ENCODE measurements at regions not wholly inside any gene's neighbourhood (a gene's known extent, or its start where the extent isn't known, plus 50 kb on each side); places are given as distances from the start of the nearest gene placed in this dataset.

DNA sequence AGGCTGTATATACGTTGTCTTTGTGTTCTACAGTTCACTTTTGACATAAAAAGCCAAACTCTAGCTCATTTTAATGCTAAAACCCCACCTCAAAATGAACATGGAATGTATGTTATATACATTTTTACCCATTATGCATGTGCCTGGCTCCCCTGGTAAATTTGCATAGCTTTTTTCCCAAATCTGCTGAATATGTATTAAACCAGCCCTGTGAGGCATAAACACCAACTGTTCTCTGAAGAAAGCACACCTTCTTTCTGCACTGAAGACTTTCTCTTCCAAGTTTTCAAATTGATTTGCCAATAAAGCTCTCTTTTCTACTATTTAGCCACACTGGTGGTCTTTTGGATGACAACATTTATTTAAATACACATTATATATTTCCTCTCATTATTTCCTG is 549.4 kb downstream of the TRIB2 start (continued):
- TF ChIP-seq ASH2L (IDR thresholded peaks at IDR 0.05; ENCODE audit: low read length): no peak
- TF ChIP-seq, protein P1, sequence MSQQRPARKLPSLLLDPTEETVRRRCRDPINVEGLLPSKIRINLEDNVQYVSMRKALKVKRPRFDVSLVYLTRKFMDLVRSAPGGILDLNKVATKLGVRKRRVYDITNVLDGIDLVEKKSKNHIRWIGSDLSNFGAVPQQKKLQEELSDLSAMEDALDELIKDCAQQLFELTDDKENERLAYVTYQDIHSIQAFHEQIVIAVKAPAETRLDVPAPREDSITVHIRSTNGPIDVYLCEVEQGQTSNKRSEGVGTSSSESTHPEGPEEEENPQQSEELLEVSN (IDR thresholded peaks at IDR 0.05): no peak
- no peak for TF ChIP-seq EZH2 (IDR thresholded peaks at IDR 0.05; ENCODE audit: low read depth, low read length, severe bottlenecking)
- no peak for TF ChIP-seq TEAD4 (IDR thresholded peaks at IDR 0.05; ENCODE audit: low read depth, low read length)
- TF ChIP-seq, protein P2, sequence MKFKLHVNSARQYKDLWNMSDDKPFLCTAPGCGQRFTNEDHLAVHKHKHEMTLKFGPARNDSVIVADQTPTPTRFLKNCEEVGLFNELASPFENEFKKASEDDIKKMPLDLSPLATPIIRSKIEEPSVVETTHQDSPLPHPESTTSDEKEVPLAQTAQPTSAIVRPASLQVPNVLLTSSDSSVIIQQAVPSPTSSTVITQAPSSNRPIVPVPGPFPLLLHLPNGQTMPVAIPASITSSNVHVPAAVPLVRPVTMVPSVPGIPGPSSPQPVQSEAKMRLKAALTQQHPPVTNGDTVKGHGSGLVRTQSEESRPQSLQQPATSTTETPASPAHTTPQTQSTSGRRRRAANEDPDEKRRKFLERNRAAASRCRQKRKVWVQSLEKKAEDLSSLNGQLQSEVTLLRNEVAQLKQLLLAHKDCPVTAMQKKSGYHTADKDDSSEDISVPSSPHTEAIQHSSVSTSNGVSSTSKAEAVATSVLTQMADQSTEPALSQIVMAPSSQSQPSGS (IDR thresholded peaks at IDR 0.05; ENCODE audit: low read length): no peak
- TF ChIP-seq FOSL1 (IDR thresholded peaks at IDR 0.05; ENCODE audit: insufficient read depth, low read depth, low read length): no peak

Data from H1 (cell line).